Activated CD4-positive, alpha-beta memory T cell treated with anti-CD3 and anti-CD28 coated beads for 36 hours (primary cell): ENCODE measurements at regions not wholly inside any gene's neighbourhood (a gene's known extent, or its start where the extent isn't known, plus 50 kb on each side); places are given as distances from the start of the nearest gene placed in this dataset.
"Not testable (repeated sequence)": the region's sequence is repeated elsewhere in the genome, so short reads cannot be mapped to it uniquely, and the experiment has no call there.

Source experiments
- CTCF ChIA-PET: fragments of 350-600 bp; sonication (Branson Sonifier 250); formaldehyde crosslinking; loops from one replicate; lab custom pipeline; 2021; ENCODE audit warnings: antibody characterized with exemption, inconsistent platforms; lab: Charles Lee
- POLR2A ChIA-PET: fragments of 350-600 bp; sonication (Branson Sonifier 250); formaldehyde crosslinking; loops from one replicate; lab custom pipeline; 2021; ENCODE audit warnings: antibody characterized with exemption; lab: Charles Lee
- DNase-seq: peaks from one replicate; pipeline ENCODE4 v3.0.0-alpha.2; 2020
- H3K27ac Mint-ChIP-seq: one replicate; pipeline ENCODE4 v1.8.0; 2021; ENCODE audit warnings: mixed read lengths
- H3K27me3 Mint-ChIP-seq: one replicate; pipeline ENCODE4 v1.8.0; 2021; ENCODE audit warnings: mixed read lengths
- H3K36me3 Mint-ChIP-seq: one replicate; pipeline ENCODE4 v1.8.0; 2021; ENCODE audit warnings: mixed read lengths
- H3K4me1 Mint-ChIP-seq: one replicate; pipeline ENCODE4 v1.8.0; 2021; ENCODE audit warnings: low read depth, mixed read lengths
- H3K4me3 Mint-ChIP-seq: one replicate; pipeline ENCODE4 v1.8.0; 2021; ENCODE audit warnings: mild to moderate bottlenecking, mixed read lengths
- H3K9me3 Mint-ChIP-seq: one replicate; pipeline ENCODE4 v1.8.0; 2021; ENCODE audit warnings: mixed read lengths
- intact Hi-C: fragments of 100-400 bp; cut with micrococcal nuclease; formaldehyde crosslinking; loops from one replicate; pipeline ENCODE4 v1.15.1; 2023

- intact Hi-C loops, result no loop called here
- ChIA-PET POLR2A (no interaction called here), CTCF (no interaction called here)
- no peaks in the 10 kb centered on the region for H3K4me1 Mint-ChIP-seq
- no peaks in the 10 kb centered on the region for H3K27me3 Mint-ChIP-seq
- DNase-seq, result no peak
- no peak overlapping the region for H3K27ac Mint-ChIP-seq
- H3K36me3 Mint-ChIP-seq, result no peaks in the 10 kb centered on the region
- peaks cover 10% of the 10 kb centered on the region for H3K9me3 Mint-ChIP-seq
- no peak overlapping the region for H3K4me3 Mint-ChIP-seq
Measured at GRCh38 chrX:142428916-142429315, 223.8 kb upstream of the MAGEC2 start.

GRCh38 chrX:142390998-142391397, 185.9 kb upstream of the MAGEC2 start:
- H3K27me3 Mint-ChIP-seq, H3K4me3 Mint-ChIP-seq, H3K9me3 Mint-ChIP-seq, H3K4me1 Mint-ChIP-seq, H3K36me3 Mint-ChIP-seq, CTCF ChIA-PET, POLR2A ChIA-PET, H3K27ac Mint-ChIP-seq, DNase-seq, intact Hi-C loops: not testable (repeated sequence)

- Mint-ChIP-seq H3K27ac (no peak overlapping the region), H3K36me3 (no peaks in the 10 kb centered on the region), H3K9me3 (no peaks in the 10 kb centered on the region), H3K27me3 (no peaks in the 10 kb centered on the region), H3K4me3 (no peak overlapping the region), H3K4me1 (no peaks in the 10 kb centered on the region)
- POLR2A ChIA-PET, result no interaction called here
- no peak for DNase-seq
- intact Hi-C loops, result no loop called here
- CTCF ChIA-PET, result no interaction called here
Measured at GRCh38 chrX:142363501-142363900, 158.4 kb upstream of the MAGEC2 start.

- H3K9me3 Mint-ChIP-seq, result no peaks in the 10 kb centered on the region
- intact Hi-C loops, result no loop called here
- no peak overlapping the region for H3K27ac Mint-ChIP-seq
- POLR2A ChIA-PET, result no interaction called here
- no peaks in the 10 kb centered on the region for H3K4me1 Mint-ChIP-seq
- no peak for DNase-seq
- no peaks in the 10 kb centered on the region for H3K27me3 Mint-ChIP-seq
- H3K36me3 Mint-ChIP-seq, result no peaks in the 10 kb centered on the region
- CTCF ChIA-PET, result no interaction called here
- H3K4me3 Mint-ChIP-seq, result no peak overlapping the region
Measured at GRCh38 chrX:142359331-142359730, 154.2 kb upstream of the MAGEC2 start.

- H3K27me3 Mint-ChIP-seq, result no peaks in the 10 kb centered on the region
- peaks cover 5% of the 10 kb centered on the region for H3K9me3 Mint-ChIP-seq
- H3K27ac Mint-ChIP-seq, result no peak overlapping the region
- H3K36me3 Mint-ChIP-seq, result no peaks in the 10 kb centered on the region
- CTCF ChIA-PET, result no interaction called here
- no peak for DNase-seq
- POLR2A ChIA-PET, result no interaction called here
- intact Hi-C loops, result no loop called here
- no peak overlapping the region for H3K4me3 Mint-ChIP-seq
- no peaks in the 10 kb centered on the region for H3K4me1 Mint-ChIP-seq
Measured at GRCh38 chrX:142327182-142327581, 122.1 kb upstream of the MAGEC2 start.

GRCh38 chrX:142312591-142312990, 107.5 kb upstream of the MAGEC2 start:
- intact Hi-C loops, result no loop called here
- Mint-ChIP-seq H3K9me3 (no peaks in the 10 kb centered on the region), H3K27me3 (no peaks in the 10 kb centered on the region), H3K4me1 (no peaks in the 10 kb centered on the region), H3K36me3 (no peaks in the 10 kb centered on the region), H3K4me3 (no peak overlapping the region), H3K27ac (no peak overlapping the region)
- no peak for DNase-seq
- POLR2A ChIA-PET, result no interaction called here
- CTCF ChIA-PET, result no interaction called here

GRCh38 chrX:142299406-142299805, 94.3 kb upstream of the MAGEC2 start:
- no peaks in the 10 kb centered on the region for H3K36me3 Mint-ChIP-seq
- intact Hi-C loops, result no loop called here
- no peaks in the 10 kb centered on the region for H3K9me3 Mint-ChIP-seq
- H3K4me1 Mint-ChIP-seq, result no peaks in the 10 kb centered on the region
- ChIA-PET POLR2A (no interaction called here), CTCF (no interaction called here)
- H3K27me3 Mint-ChIP-seq, result no peaks in the 10 kb centered on the region
- H3K27ac Mint-ChIP-seq, result no peak overlapping the region
- no peak for DNase-seq
- H3K4me3 Mint-ChIP-seq, result no peak overlapping the region

- no peak for DNase-seq
- ChIA-PET POLR2A (no interaction called here), CTCF (no interaction called here)
- no peaks in the 10 kb centered on the region for H3K27me3 Mint-ChIP-seq
- intact Hi-C loops, result no loop called here
- H3K4me3 Mint-ChIP-seq, result no peak overlapping the region
- H3K9me3 Mint-ChIP-seq, result no peaks in the 10 kb centered on the region
- H3K36me3 Mint-ChIP-seq, result no peaks in the 10 kb centered on the region
- H3K4me1 Mint-ChIP-seq, result no peaks in the 10 kb centered on the region
- H3K27ac Mint-ChIP-seq, result no peak overlapping the region
Measured at GRCh38 chrX:142296421-142296820, 91.3 kb upstream of the MAGEC2 start.

GRCh38 chrX:142295190-142295589, 90.1 kb upstream of the MAGEC2 start:
- DNase-seq, result no peak
- intact Hi-C loops, result no loop called here
- no peaks in the 10 kb centered on the region for H3K36me3 Mint-ChIP-seq
- CTCF ChIA-PET, result no interaction called here
- POLR2A ChIA-PET, result no interaction called here
- no peaks in the 10 kb centered on the region for H3K27me3 Mint-ChIP-seq
- no peak overlapping the region for H3K4me3 Mint-ChIP-seq
- H3K4me1 Mint-ChIP-seq, result no peaks in the 10 kb centered on the region
- no peak overlapping the region for H3K27ac Mint-ChIP-seq
- H3K9me3 Mint-ChIP-seq, result no peaks in the 10 kb centered on the region

GRCh38 chrX:142270166-142270565, 65.1 kb upstream of the MAGEC2 start:
- H3K9me3 Mint-ChIP-seq, CTCF ChIA-PET, intact Hi-C loops, H3K4me1 Mint-ChIP-seq, POLR2A ChIA-PET, H3K4me3 Mint-ChIP-seq, H3K27ac Mint-ChIP-seq, DNase-seq, H3K36me3 Mint-ChIP-seq, H3K27me3 Mint-ChIP-seq: not testable (repeated sequence)

GRCh38 chrX:142266417-142266816, 61.3 kb upstream of the MAGEC2 start:
- H3K36me3 Mint-ChIP-seq, result no peaks in the 10 kb centered on the region
- no peak for DNase-seq
- no peak overlapping the region for H3K27ac Mint-ChIP-seq
- H3K27me3 Mint-ChIP-seq, result no peaks in the 10 kb centered on the region
- peaks cover 2% of the 10 kb centered on the region for H3K9me3 Mint-ChIP-seq
- intact Hi-C loops, result no loop called here
- CTCF ChIA-PET, result no interaction called here
- H3K4me1 Mint-ChIP-seq, result no peaks in the 10 kb centered on the region
- no peak overlapping the region for H3K4me3 Mint-ChIP-seq
- POLR2A ChIA-PET, result no interaction called here

- H3K9me3 Mint-ChIP-seq, CTCF ChIA-PET, POLR2A ChIA-PET, DNase-seq, H3K27ac Mint-ChIP-seq, H3K4me3 Mint-ChIP-seq, H3K36me3 Mint-ChIP-seq, H3K27me3 Mint-ChIP-seq, H3K4me1 Mint-ChIP-seq, intact Hi-C loops: not testable (repeated sequence)
Measured at GRCh38 chrX:142265549-142265948, 60.5 kb upstream of the MAGEC2 start.

- Mint-ChIP-seq H3K9me3 (peaks cover 4% of the 10 kb centered on the region), H3K27me3 (no peaks in the 10 kb centered on the region), H3K4me1 (no peaks in the 10 kb centered on the region), H3K27ac (no peak overlapping the region), H3K36me3 (no peaks in the 10 kb centered on the region), H3K4me3 (no peak overlapping the region)
- intact Hi-C loops, result no loop called here
- ChIA-PET CTCF (no interaction called here), POLR2A (no interaction called here)
- no peak for DNase-seq
Measured at GRCh38 chrX:142256935-142257334, 51.8 kb upstream of the MAGEC2 start.
